HCT116 (cell line): ENCODE measurements at regions not wholly inside any gene's neighbourhood (a gene's known extent, or its start where the extent isn't known, plus 50 kb on each side); places are given as distances from the start of the nearest gene placed in this dataset.

Experiments
- ATAC-seq: fragments of 200-7000 bp; cut with Tn5 transposase; 2 replicates; pipeline ENCODE4 v1.9.1; 2020; ENCODE audit warnings: mild to moderate bottlenecking, moderate library complexity
- BruUV-seq: library from RNA; stranded (reverse); fragments of 400-500 nt; replicated peaks from 2 replicates; lab custom pipeline; 2021; lab: Mats Ljungman, UMichigan
- CTCF ChIA-PET: fragments of 300-600 bp; sonication (Branson Sonifier 250); formaldehyde crosslinking; loops from one replicate; lab custom pipeline; 2021; ENCODE audit warnings: antibody characterized with exemption; lab: Charles Lee
- POLR2A ChIA-PET: fragments of 300-600, 350-600 bp; sonication (Branson Sonifier 250); formaldehyde crosslinking; loops from one replicate; lab custom pipeline; 2021; ENCODE audit warnings: antibody characterized with exemption; lab: Charles Lee
- RAD21 ChIA-PET, 2 experiments: fragments of 300-600 bp; sonication (Branson Sonifier 250); formaldehyde crosslinking; loops; one replicate each; lab custom pipeline; 2023; ENCODE audit warnings: low total read pairs in 2 of 2; ENCODE audit not compliant: uncharacterized antibody in 2 of 2, unreplicated experiment in 2 of 2, low non-redundant PET in 1 of 2; lab: Charles Lee
- DNase-seq: peaks from one replicate; pipeline ENCODE4 v3.0.0-alpha.2; 2010; ENCODE audit warnings: low read depth, low spot score
- H2AFZ ChIP-seq: fragments of 200-600 bp; shearing (Covaris generic), sonication (generic); 2 replicates; pipeline ENCODE4 v1.6.1; 2017; ENCODE audit warnings: low read depth, mixed run types, mixed read lengths, antibody characterized with exemption, low read length; ENCODE audit not compliant: poor library complexity, severe bottlenecking
- H3K27ac ChIP-seq: 2 replicates; pipeline ENCODE4 v1.5.1; 2012; ENCODE audit warnings: low read depth, low read length
- H3K27me3 ChIP-seq: fragments of 200-600 bp; sonication (generic); 2 replicates; pipeline ENCODE4 v1.6.1; 2016; ENCODE audit warnings: mixed run types, low read length, mixed read lengths; ENCODE audit not compliant: insufficient read depth
- H3K36me3 ChIP-seq, 2 experiments: fragments of 200-500 bp in 1 of 2; fragments of 200-600 bp in 1 of 2; sonication (Bioruptor generic) in 1 of 2; sonication (generic) in 1 of 2; 2 replicates each; pipeline versions ENCODE4 v1.5.1 to v1.6.1; 2014 to 2016; ENCODE audit warnings: low read length in 2 of 2, inconsistent platforms in 1 of 2, mixed read lengths in 1 of 2, mixed run types in 1 of 2; ENCODE audit not compliant: insufficient read depth in 2 of 2, control insufficient read depth in 1 of 2
- H3K4me1 ChIP-seq, 2 experiments: fragments of 200-600 bp in 1 of 2; sonication (generic) in 1 of 2; 2 replicates each; pipeline versions ENCODE4 v1.5.1 to v1.6.1; 2012 to 2017; ENCODE audit warnings: low read length in 2 of 2, inconsistent platforms in 1 of 2, mild to moderate bottlenecking in 1 of 2, mixed read lengths in 1 of 2, mixed run types in 1 of 2, moderate library complexity in 1 of 2; ENCODE audit not compliant: insufficient read depth in 2 of 2, control insufficient read depth in 1 of 2
- H3K4me2 ChIP-seq: fragments of 200-600 bp; sonication (generic); 2 replicates; pipeline ENCODE4 v1.6.1; 2017; ENCODE audit warnings: mixed run types, low read length, mixed read lengths
- H3K4me3 ChIP-seq, 2 experiments: fragments of 200-600 bp in 1 of 2; sonication (generic) in 1 of 2; replicated peaks in 1 of 2; 2 replicates each; pipeline ENCODE4 v1.5.1; 2011 to 2016; ENCODE audit warnings: low read length in 2 of 2, control low read depth in 1 of 2, low read depth in 1 of 2, mild to moderate bottlenecking in 1 of 2, mixed read lengths in 1 of 2, mixed run types in 1 of 2
- H3K79me2 ChIP-seq: fragments of 200-600 bp; sonication (generic); 2 replicates; pipeline ENCODE4 v1.6.1; 2017; ENCODE audit warnings: mild to moderate bottlenecking, mixed run types, low read length, moderate library complexity, mixed read lengths; ENCODE audit not compliant: insufficient read depth
- H3K9ac ChIP-seq: fragments of 200-600 bp; sonication (generic); 2 replicates; pipeline ENCODE4 v1.6.1; 2016; ENCODE audit warnings: low read length, mixed read lengths
- H3K9me2 ChIP-seq: fragments of 200-600 bp; sonication (generic), shearing (Covaris generic); 2 replicates; pipeline ENCODE4 v1.6.1; 2017; ENCODE audit warnings: mixed run types, mild to moderate bottlenecking, moderate library complexity; ENCODE audit not compliant: insufficient read depth
- H3K9me3 ChIP-seq, 2 experiments: fragments of 200-500 bp in 1 of 2; fragments of 200-600 bp in 1 of 2; sonication (Bioruptor generic) in 1 of 2; sonication (generic) in 1 of 2; 2 replicates each; pipeline ENCODE4 v1.6.1; 2014 to 2017; ENCODE audit warnings: low read length in 2 of 2, mixed read lengths in 2 of 2, inconsistent platforms in 1 of 2, low read depth in 1 of 2, mild to moderate bottlenecking in 1 of 2, mixed run types in 1 of 2, moderate library complexity in 1 of 2; ENCODE audit not compliant: control insufficient read depth in 1 of 2, insufficient read depth in 1 of 2
- H4K20me1 ChIP-seq: fragments of 200-600 bp; sonication (generic), shearing (Covaris generic); 2 replicates; pipeline ENCODE4 v1.6.1; 2017; ENCODE audit warnings: mixed run types, mild to moderate bottlenecking, moderate library complexity; ENCODE audit not compliant: insufficient read depth
- CEBPB ChIP-seq: IDR thresholded peaks from 2 replicates; pipeline ENCODE4 v1.6.1; 2012; ENCODE audit warnings: low read depth
- EGR1 ChIP-seq: IDR thresholded peaks from 2 replicates; pipeline ENCODE4 v1.6.1; 2012; ENCODE audit warnings: low read depth
- ELF1 ChIP-seq: IDR thresholded peaks from 2 replicates; pipeline ENCODE4 v1.6.1; 2012; ENCODE audit warnings: low read depth, borderline replicate concordance
- EZH2 ChIP-seq: fragments of 200-600 bp; sonication (generic); IDR thresholded peaks from 2 replicates; pipeline ENCODE4 v1.6.1; 2017; ENCODE audit warnings: antibody characterized with exemption, mixed run types
- EZH2phosphoT487 ChIP-seq: fragments of 200-600 bp; IDR thresholded peaks from 2 replicates; pipeline ENCODE4 v1.6.1; 2018; ENCODE audit warnings: antibody characterized with exemption, borderline replicate concordance
- JUND ChIP-seq: IDR thresholded peaks from 2 replicates; pipeline ENCODE4 v1.6.1; 2012
- POLR2AphosphoS5 ChIP-seq: IDR thresholded peaks from 2 replicates; pipeline ENCODE4 v1.6.1; 2011; ENCODE audit warnings: mild to moderate bottlenecking, low read depth, low read length, moderate library complexity
- SP1 ChIP-seq: IDR thresholded peaks from 2 replicates; pipeline ENCODE4 v1.6.1; 2012; ENCODE audit warnings: low read depth
- YY1 ChIP-seq: IDR thresholded peaks from 2 replicates; pipeline ENCODE4 v1.6.1; 2011; ENCODE audit warnings: low read length, low read depth, moderate library complexity, mild to moderate bottlenecking; ENCODE audit not compliant: insufficient replicate concordance; ENCODE audit errors: extremely low read depth
- ZNF274 ChIP-seq: fragments of 200-500 bp; sonication (Bioruptor generic); IDR thresholded peaks from 2 replicates; pipeline ENCODE4 v1.6.1; 2014; ENCODE audit warnings: mild to moderate bottlenecking, low read depth, low read length, inconsistent platforms
- intact Hi-C: fragments of 100-400 bp; cut with micrococcal nuclease; formaldehyde crosslinking; loops from 2 replicates; pipeline ENCODE4 v1.10.0; 2022
- TF ChIP-seq, protein P1 (sequence below): IDR thresholded peaks from 2 replicates; pipeline ENCODE4 v1.6.1; 2012

DNA sequence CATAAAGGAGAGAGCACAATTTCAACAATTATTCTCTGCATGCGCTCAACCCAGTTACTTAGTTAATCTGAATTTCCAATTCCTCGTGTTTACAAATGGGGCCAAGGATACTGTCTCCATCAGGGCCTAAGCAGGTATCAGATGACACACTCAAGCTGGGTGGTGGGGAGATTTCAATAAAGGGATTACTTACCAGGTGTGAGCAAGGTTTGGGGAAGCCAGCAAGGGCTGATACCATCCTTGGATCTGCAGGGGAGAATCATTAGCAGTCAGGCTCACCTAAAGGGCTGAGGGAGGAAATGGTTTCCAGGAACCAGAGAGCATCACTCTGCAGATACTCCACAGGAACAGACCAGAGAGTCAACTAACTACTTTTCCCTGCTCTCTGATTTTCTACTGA is 487.1 kb downstream of the NTRK2 start:
- no peaks in the 10 kb centered on the region for H4K20me1 ChIP-seq
- no peaks in the 10 kb centered on the region for H3K36me3 ChIP-seq
- POLR2A ChIA-PET = no interaction called here
- RAD21 ChIA-PET = no interaction called here
- no peak for ATAC-seq
- CTCF ChIA-PET = no interaction called here
- no peak overlapping the region for H3K9ac ChIP-seq
- no peak overlapping the region for H3K4me3 ChIP-seq
- H3K4me2 ChIP-seq = no peak overlapping the region
- no peak overlapping the region for H2AFZ ChIP-seq
- no peaks in the 10 kb centered on the region for H3K4me1 ChIP-seq
- TF ChIP-seq YY1 = no peak
- no peak for TF ChIP-seq EGR1
- no peak for TF ChIP-seq ZNF274
- TF ChIP-seq JUND = no peak
- TF ChIP-seq, protein P1, sequence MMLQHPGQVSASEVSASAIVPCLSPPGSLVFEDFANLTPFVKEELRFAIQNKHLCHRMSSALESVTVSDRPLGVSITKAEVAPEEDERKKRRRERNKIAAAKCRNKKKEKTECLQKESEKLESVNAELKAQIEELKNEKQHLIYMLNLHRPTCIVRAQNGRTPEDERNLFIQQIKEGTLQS = no peak
- TF ChIP-seq ELF1 = no peak
- no peak for TF ChIP-seq EZH2phosphoT487
- TF ChIP-seq SP1 = no peak
- no peak for TF ChIP-seq CEBPB
- no peak for TF ChIP-seq POLR2AphosphoS5
- no peaks in the 10 kb centered on the region for H3K9me2 ChIP-seq
- H3K9me3 ChIP-seq = no peaks in the 10 kb centered on the region
- DNase-seq = no peak
- no peaks in the 10 kb centered on the region for H3K79me2 ChIP-seq
- H3K27me3 ChIP-seq = peaks cover 13% of the 10 kb centered on the region
- no peak overlapping the region for H3K27ac ChIP-seq
- intact Hi-C loops = no loop called here
- BruUV-seq = no TSS peak

DNA sequence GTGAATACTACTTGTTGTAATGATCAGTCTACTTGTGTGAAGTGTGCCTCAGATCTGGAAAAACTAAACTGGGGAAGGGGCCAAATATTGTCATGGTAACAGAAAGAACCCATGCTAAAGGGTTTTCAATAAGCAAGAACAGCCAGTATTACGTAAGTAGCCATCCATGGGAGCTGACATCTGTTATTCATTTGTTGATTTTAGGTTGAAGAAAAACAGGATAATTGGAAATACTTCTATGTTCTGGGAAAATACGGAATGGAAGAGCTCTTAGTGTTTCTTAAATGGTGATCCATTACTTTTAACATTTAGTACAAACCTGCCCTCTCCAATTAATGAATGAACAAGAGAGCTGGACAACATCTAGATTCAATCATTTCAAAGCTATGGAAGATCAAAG is 485.8 kb downstream of the NTRK2 start:
- H4K20me1 ChIP-seq = no peaks in the 10 kb centered on the region
- no peaks in the 10 kb centered on the region for H3K9me3 ChIP-seq
- H3K9me2 ChIP-seq = no peaks in the 10 kb centered on the region
- H3K4me1 ChIP-seq = no peaks in the 10 kb centered on the region
- POLR2A ChIA-PET = no interaction called here
- H3K4me3 ChIP-seq = no peak overlapping the region
- DNase-seq = no peak
- no peaks in the 10 kb centered on the region for H3K79me2 ChIP-seq
- BruUV-seq = no TSS peak
- H3K4me2 ChIP-seq = no peak overlapping the region
- peaks cover 21% of the 10 kb centered on the region for H3K27me3 ChIP-seq
- no peak for ATAC-seq
- H3K36me3 ChIP-seq = no peaks in the 10 kb centered on the region
- no peak overlapping the region for H2AFZ ChIP-seq
- RAD21 ChIA-PET = no interaction called here
- intact Hi-C loops = no loop called here
- H3K9ac ChIP-seq = no peak overlapping the region
- CTCF ChIA-PET = no interaction called here
- TF ChIP-seq SP1 (no peak), EZH2 (no peak)
- H3K27ac ChIP-seq = no peak overlapping the region
